SW480 (cell line): ENCODE measurements at regions not wholly inside any gene's neighbourhood (a gene's known extent, or its start where the extent isn't known, plus 50 kb on each side); places are given as distances from the start of the nearest gene placed in this dataset.
"Not testable (repeated sequence)": the region's sequence is repeated elsewhere in the genome, so short reads cannot be mapped to it uniquely, and the experiment has no call there.

ENCODE experiments used
- DNase-seq: peaks from one replicate; pipeline ENCODE4 v3.0.0-alpha.2; 2016; ENCODE audit warnings: low spot score

DNA sequence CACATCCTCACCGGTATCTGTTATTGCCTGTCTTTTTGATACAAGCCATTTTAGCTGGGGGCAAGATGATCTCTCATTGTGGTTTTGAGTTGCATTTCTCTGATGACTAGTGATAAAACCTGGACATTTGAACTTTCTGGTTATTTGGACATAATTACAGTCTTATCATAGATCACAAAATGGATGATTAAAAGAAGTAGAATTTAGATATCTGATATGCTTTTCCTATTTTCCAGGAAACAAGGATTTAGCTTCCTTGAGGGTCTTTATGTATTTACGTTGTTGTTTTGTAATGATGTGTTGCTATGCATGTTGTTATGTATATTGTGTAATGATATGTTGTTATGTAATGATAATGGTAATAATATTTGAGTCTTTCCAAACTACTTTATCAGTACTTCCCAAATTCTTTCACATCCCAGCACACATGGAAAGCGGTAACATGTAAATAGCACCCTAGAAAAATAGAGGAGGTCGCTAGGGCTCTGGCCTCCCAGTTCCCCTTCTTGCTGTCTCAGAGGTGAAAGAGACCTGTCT, 53.8 kb downstream of the GJD2 start:
- no peak for DNase-seq

GRCh38 chr15:34699968-34700640, 54.7 kb downstream of the GJD2 start:
- no peak for DNase-seq

DNA sequence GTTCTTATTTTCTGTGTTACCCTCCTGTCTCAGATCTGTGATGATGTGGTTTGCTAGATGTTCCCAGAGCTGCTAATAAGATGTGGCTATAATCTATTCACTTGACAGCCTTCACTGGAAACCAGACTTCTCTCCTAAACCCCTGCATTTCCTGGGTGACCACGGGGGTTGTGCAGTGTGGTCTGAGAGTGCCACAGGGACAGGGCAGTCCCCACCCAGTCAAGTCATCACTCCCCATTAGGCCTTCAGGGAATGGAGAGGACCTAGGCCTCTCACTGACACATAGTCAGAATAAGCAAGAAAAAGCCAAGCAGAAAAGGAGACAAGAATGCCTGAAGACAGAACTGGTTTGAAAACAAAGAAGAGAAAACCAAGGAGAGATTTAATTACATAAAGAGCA, 58.3 kb downstream of the GJD2 start:
- no peak for DNase-seq

GRCh38 chr15:34693053-34693744, 61.6 kb downstream of the GJD2 start:
- DNase-seq, result no peak

GRCh38 chr15:34691034-34691433, 63.8 kb downstream of the GJD2 start:
- DNase-seq, result no peak

- no peak for DNase-seq
These were observed 66.1 kb downstream of the GJD2 start for GRCh38 chr15:34688699-34689098.

DNA sequence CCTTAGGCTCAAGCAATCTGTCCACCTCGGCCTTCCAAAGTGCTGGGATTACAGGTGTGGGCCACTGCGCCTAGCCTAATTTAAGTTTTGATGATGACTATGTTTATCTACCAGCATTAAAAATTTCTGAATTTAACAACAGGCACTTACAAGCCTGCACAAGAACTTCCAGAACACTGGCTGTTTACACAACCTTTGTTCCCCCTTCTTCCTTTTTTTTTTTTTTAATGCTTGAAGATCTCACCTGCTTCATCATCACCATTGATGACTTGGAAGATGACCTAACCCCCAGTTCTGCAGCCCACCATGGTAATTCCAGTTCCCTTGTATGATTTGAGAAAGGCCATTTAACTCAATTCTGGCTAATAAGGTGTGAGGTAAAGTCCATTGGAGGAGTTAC, 70.4 kb downstream of the GJD2 start:
- DNase-seq, result no peak

DNA sequence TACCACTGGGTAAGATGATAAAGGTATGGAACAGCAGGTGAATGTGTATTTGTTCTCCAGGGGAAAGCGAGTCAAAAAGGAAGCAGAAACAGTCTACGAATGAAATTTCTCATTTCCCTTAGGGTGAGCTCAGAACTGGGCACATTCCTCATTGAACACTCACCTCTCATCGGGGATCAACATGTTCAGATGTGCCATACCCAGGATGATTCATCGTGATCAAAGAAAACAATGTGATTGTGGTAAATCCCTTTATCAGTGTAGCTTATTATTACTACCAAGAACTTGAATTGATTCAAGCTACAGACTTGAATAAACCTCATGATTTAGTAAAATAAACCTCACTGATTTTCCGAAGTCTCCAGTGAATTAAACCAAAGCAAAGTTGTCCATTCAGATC, 72.1 kb downstream of the GJD2 start:
- peak; percentile 35 for DNase-seq

DNA sequence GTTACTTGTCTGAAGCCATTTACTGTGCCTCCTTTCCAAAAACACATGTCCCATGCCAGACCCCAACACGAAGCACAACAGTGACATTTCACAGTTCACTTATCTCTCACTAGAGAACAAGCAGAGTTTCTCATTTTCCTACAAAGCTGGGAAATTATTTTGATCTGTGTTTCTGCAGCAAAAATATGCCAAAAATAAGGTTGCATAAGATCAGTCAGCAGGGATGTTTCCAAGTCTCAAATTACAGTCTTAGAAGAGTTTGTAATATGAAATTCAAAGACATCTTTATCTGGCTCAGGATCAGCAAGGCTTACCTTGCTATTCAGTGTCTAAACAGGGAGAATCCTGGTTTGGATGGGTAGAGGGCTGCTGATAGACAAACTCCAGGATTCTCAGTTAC, 75.5 kb downstream of the GJD2 start:
- no peak for DNase-seq

GRCh38 chr15:34673241-34673640, 81.6 kb downstream of the GJD2 start:
- no peak for DNase-seq

- DNase-seq, result no peak
These were observed 82.2 kb upstream of the GOLGA8B start for GRCh38 chr15:34665498-34666116.

DNA sequence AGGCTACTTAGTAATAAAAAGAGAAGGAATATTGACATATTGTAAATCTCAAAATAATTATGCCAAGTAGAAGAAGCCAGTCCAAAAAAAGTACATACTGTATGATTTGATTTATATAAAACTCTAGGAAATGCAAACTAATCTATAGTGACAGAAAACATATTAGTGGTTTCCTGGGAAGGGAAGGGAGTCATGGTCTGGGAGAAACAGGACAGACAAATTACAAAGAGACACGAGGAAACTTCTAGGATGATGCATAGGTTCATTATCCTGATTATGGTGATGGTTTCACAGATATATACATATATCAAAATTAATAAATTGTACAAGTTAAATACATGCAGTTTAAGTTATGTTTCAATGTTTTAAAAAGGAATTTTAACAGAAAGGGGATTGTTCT, 81.0 kb upstream of the GOLGA8B start:
- DNase-seq, result no peak

DNA sequence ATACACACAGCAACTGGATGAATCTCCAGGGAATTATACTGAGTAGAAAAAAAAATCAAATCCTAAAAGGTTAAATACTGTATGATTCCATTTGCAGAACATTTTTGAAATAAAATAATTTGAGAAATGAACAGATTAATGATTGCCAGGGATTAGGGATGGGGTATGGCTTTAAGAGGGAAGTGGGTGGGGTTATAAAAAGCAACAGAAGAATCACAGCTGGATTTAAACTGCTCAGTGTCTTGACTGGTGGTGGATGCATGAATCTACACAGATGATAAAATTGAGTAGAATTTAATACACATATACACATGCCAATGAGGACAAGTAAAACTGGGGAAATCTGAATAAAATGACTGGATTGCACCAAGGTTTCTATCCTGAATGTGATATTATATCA, 79.7 kb upstream of the GOLGA8B start:
- DNase-seq, result no peak

- DNase-seq, result no peak
These were observed 75.6 kb upstream of the GOLGA8B start for GRCh38 chr15:34659056-34659455.

- DNase-seq, result no peak
These were observed 74.1 kb upstream of the GOLGA8B start for GRCh38 chr15:34657469-34658127.

DNA sequence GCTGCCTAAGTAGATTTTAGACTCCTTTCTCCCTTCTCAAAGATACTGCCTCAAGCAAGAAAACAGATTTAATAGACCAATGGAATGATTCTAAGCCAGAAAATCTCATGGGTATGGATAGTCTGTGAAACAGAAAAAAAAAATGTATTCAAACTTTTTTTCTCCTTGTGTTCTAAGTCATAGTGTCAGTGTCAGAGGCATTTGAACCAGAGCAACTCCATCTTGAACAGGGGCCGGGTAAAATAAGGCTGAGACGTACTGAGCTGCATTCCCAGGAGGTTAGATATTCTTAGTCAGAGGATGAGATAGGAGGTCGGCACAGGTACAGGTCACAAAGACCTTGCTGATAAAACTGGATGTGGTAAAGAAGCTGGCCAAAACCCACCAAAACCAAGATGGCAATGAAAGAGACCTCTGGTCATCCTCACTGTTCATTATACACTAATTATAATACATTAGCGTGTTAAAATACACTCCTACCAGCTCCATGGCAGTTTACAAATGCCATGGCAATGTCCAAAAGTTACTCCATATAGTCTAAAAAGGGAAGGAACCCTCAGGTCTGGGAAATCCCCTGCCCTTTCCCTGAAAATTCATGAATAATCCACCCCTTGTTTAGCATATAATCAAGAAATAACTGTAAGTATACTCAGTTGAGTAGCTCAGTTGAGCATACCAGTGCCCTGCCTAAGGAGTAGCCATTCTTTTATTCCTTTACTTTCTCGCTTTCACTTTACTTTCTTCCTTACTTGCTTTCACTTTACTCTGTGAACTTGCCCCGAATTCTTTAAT, 72.8 kb upstream of the GOLGA8B start:
- no peak for DNase-seq

DNA sequence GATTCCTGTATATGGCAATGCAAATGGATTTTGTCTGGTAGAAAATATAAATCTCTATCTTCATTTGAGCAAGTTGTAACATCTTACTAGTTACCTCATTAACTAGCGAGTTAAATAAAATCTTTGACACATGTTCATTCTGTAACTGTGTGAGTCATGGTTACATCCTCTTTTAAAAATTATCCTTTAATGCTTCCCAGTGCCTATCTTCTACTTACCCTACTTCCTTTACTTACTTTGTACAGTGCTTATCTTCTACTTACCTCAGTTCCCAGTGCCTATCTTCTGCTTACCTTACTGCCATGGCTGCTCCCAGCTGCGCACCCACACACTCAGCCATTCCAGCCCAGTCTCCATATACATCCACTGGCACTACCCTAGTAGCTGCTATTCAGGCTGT, 71.9 kb upstream of the GOLGA8B start:
- no peak for DNase-seq

DNA sequence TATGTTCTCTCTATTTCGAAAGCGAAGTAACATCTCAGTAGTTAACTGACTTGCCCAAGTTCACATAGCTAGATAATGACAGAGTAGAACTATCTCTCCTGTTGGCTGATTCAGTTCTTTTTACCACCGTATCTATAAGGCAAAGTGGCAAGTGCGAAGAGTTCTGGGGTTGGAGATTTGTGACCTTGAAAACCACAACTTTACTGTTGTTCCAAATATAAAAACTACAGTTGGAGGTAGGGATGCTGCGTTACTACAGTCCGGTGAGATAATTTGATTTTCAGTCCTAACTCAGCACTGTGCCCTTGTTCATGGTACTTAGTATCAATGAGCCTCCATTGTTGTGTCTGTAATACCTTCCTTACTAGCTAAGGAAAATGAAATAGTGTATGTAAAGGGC, 71.2 kb upstream of the GOLGA8B start:
- DNase-seq, result no peak

DNA sequence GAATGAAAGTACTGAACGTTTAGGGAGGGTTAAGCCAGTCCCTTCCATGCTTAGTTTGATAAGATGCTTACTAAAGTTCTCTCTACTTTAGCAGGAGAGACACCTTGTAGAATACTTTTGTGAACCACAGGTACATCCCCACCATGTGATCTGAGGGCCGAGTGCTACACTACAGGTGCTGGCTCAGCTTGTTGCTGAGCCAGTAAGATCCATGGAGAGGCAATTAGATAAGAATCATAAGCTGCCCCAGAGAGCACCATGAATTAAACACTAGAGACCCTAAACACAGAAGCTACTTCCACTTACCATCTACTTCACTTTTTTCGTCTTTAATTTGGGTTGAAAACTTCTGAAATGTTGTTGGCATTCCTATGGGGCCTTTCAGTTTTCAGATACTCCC, 70.5 kb upstream of the GOLGA8B start:
- DNase-seq, result no peak

- not testable (repeated sequence) for DNase-seq
These were observed 69.9 kb upstream of the GOLGA8B start for GRCh38 chr15:34653326-34653725.

GRCh38 chr15:34652726-34653033, 69.2 kb upstream of the GOLGA8B start:
- no peak for DNase-seq
